Left lung (tissue), 4 donors: ENCODE measurements at regions not wholly inside any gene's neighbourhood (a gene's known extent, or its start where the extent isn't known, plus 50 kb on each side); places are given as distances from the start of the nearest gene placed in this dataset.

Source experiments
- ATAC-seq: fragments of 200-7000 bp; cut with Tn5 transposase; one replicate; pipeline ENCODE4 v1.9.1; 2020; ENCODE audit warnings: moderate library complexity
- DNase-seq, 4 donors: peaks; one replicate each; pipeline ENCODE4 v3.0.0-alpha.2; 2013 to 2020
- H3K27ac ChIP-seq, 2 donors: fragments of 200-600 bp; sonication (generic) in 1 of 2; one replicate each; pipeline versions ENCODE4 v1.5.0 to v1.8.0; 2020 to 2021
- H3K27me3 ChIP-seq, 2 donors: fragments of 200-600 bp; sonication (generic) in 1 of 2; one replicate each; pipeline versions ENCODE4 v1.5.0 to v1.8.0; 2020 to 2021
- H3K36me3 ChIP-seq, 2 donors: fragments of 200-600 bp; sonication (generic) in 1 of 2; one replicate each; pipeline versions ENCODE4 v1.5.0 to v1.8.0; 2020 to 2021
- H3K4me1 ChIP-seq, 2 donors: fragments of 200-600 bp; one replicate each; pipeline ENCODE4 v1.8.0; 2021
- H3K4me3 ChIP-seq, 2 donors: fragments of 200-600 bp; sonication (generic) in 1 of 2; one replicate each; pipeline versions ENCODE4 v1.5.0 to v1.8.0; 2020 to 2021; ENCODE audit warnings: mild to moderate bottlenecking in 1 of 2
- H3K9me3 ChIP-seq, 2 donors: fragments of 200-600 bp; sonication (generic) in 1 of 2; one replicate each; pipeline versions ENCODE4 v1.5.0 to v1.8.0; 2020 to 2021
- intact Hi-C, 2 donors: fragments of 100-400 bp; cut with DNase I; formaldehyde crosslinking; loops; one replicate each; pipeline versions ENCODE4 v1.11.2 to v1.14.2; 2022
- TF ChIP-seq, protein P1 (sequence below), 2 donors: fragments of 200-600 bp; sonication (generic) in 1 of 2; IDR thresholded peaks; one replicate each; pipeline versions ENCODE4 v1.5.0 to v1.8.0; 2021; ENCODE audit warnings: antibody characterized with exemption in 2 of 2
- donor health status: DM: no; HTN: yes; CAD: no.
- donor health status: DM: no; HTN: no; CAD: no.

GRCh38 chr17:83151442-83152226 lies 72.2 kb downstream of the METRNL start:
- intact Hi-C loops = no loop called here
- no peak for ATAC-seq

DNA sequence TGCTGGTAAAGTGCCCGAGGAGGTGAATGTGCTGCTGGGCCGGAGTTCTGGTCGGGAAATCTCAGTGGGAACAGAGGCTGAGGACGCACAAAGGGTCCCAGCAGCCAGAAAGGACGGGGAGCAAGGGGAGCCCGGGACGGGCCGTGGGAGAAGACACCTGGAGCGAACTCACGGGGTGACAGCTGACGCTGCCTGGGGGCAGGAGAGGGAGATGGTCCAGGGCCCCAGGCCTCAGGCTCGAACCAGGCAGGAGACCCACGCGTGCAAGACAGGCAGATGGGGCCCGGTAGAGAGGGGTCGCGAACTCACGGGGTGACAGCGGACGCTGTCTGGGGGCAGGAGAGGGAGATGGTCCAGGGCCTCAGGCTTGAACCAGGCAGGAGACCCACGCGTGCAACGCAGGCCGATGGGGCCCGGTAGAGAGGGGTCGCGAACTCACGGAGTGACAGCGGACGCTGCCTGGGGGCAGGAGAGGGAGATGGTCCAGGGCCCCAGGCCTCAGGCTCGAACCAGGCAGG lies 72.9 kb downstream of the METRNL start:
- TF ChIP-seq, protein P1, sequence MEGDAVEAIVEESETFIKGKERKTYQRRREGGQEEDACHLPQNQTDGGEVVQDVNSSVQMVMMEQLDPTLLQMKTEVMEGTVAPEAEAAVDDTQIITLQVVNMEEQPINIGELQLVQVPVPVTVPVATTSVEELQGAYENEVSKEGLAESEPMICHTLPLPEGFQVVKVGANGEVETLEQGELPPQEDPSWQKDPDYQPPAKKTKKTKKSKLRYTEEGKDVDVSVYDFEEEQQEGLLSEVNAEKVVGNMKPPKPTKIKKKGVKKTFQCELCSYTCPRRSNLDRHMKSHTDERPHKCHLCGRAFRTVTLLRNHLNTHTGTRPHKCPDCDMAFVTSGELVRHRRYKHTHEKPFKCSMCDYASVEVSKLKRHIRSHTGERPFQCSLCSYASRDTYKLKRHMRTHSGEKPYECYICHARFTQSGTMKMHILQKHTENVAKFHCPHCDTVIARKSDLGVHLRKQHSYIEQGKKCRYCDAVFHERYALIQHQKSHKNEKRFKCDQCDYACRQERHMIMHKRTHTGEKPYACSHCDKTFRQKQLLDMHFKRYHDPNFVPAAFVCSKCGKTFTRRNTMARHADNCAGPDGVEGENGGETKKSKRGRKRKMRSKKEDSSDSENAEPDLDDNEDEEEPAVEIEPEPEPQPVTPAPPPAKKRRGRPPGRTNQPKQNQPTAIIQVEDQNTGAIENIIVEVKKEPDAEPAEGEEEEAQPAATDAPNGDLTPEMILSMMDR (IDR thresholded peaks at IDR 0.05) = no peak

More at GRCh38 chr17:83151442-83152226, 72.2 kb downstream of the METRNL start:
- no peaks in the 10 kb centered on the region for H3K9me3 ChIP-seq
- TF ChIP-seq, protein P1 (IDR thresholded peaks at IDR 0.05) = no peak
- no peaks in the 10 kb centered on the region for H3K36me3 ChIP-seq
- peak in 1 of 4 donors; percentile 68 for DNase-seq
- H3K4me1 ChIP-seq = peaks cover 3 to 23% of the 10 kb centered on the region in 2 donors
- peaks cover 0 to 14% of the 10 kb centered on the region in 2 donors for H3K27me3 ChIP-seq
- no peak overlapping the region for H3K27ac ChIP-seq
- H3K4me3 ChIP-seq = no peak overlapping the region

DNA sequence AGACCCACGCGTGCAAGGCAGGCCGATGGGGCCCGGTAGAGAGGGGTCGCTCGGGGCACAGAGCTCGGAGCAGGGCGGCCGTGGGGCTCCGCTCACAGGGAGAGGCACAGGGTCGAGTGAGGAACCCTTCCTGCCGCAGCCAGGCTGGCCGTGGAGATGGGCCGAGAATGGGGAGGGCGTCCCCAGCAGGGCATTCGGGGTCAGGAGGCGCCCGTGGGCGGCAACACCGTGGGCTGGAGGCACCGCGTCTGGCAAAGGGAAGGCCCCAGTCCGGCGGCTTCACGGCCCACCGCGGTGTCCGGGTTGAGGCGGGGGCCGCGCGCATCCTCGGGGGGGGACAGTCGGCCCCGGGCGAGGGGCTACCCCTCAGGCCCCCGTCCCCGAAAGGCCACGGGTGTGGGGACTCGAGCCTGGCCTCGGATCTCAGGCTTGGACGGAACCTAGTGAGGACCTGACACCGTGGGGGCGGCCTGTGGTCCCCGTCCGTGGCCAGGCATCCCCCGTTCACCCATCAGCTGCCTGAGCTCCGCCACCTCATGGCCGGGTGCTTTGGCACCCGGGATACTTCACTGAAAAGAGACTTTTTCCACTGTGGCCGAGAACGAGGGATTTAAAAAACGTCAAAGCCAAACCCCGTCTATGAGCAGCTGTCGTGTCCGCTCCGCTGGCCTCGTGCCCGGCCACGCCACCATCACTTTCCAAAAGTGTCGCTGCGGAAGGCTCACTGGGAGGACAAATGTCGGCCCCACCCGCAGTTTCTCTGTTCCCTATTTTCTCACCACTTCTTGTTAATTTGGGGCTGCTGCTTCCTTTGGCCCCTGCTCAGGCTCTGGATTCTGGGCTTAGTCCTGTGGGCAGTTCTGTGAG lies 73.6 kb downstream of the METRNL start:
- ATAC-seq (peak; percentile 42), DNase-seq (peak in 2 of 4 donors; percentile 73 to 82)
- Histone ChIP-seq H3K36me3 (no peaks in the 10 kb centered on the region), H3K4me1 (peaks cover 3 to 23% of the 10 kb centered on the region in 2 donors), H3K27ac (peak overlapping the region in 1 of 2 donors; percentile 33), H3K4me3 (no peak overlapping the region), H3K27me3 (peaks cover 0 to 14% of the 10 kb centered on the region in 2 donors), H3K9me3 (no peaks in the 10 kb centered on the region)
- intact Hi-C loops = no loop called here
- TF ChIP-seq, protein P1 (IDR thresholded peaks at IDR 0.05) = no peak

More for the DNA sequence above, 72.9 kb downstream of the METRNL start:
- ATAC-seq (no peak), DNase-seq (peak in 1 of 4 donors; percentile 76)
- intact Hi-C loops = no loop called here
- Histone ChIP-seq H3K27me3 (peaks cover 0 to 14% of the 10 kb centered on the region in 2 donors), H3K4me3 (no peak overlapping the region), H3K27ac (no peak overlapping the region), H3K36me3 (no peaks in the 10 kb centered on the region), H3K9me3 (no peaks in the 10 kb centered on the region), H3K4me1 (peaks cover 3 to 23% of the 10 kb centered on the region in 2 donors)

- DNase-seq (peak in 1 of 4 donors; percentile 74), ATAC-seq (no peak)
- Histone ChIP-seq H3K4me1 (peaks cover 3 to 23% of the 10 kb centered on the region in 2 donors), H3K27me3 (peaks cover 0 to 14% of the 10 kb centered on the region in 2 donors), H3K27ac (peak overlapping the region in 1 of 2 donors; percentile 33), H3K4me3 (no peak overlapping the region), H3K36me3 (no peaks in the 10 kb centered on the region), H3K9me3 (no peaks in the 10 kb centered on the region)
- intact Hi-C loops = no loop called here
- TF ChIP-seq, protein P1 (IDR thresholded peaks at IDR 0.05) = no peak
These were observed 74.4 kb downstream of the METRNL start for GRCh38 chr17:83153681-83154310.
